GM19023 (cell line): ENCODE measurements at regions not wholly inside any gene's neighbourhood (a gene's known extent, or its start where the extent isn't known, plus 50 kb on each side); places are given as distances from the start of the nearest gene placed in this dataset.

Experiments used
- ATAC-seq: cut with Tn5 transposase; IDR thresholded peaks from one replicate; pipeline ENCODE4 v1.9.1; 2021; ENCODE audit warnings: mild to moderate bottlenecking, moderate library complexity; ENCODE audit not compliant: unreplicated experiment

- ATAC-seq = no peak
Observed at GRCh38 chr19:20250627-20251026, 83.6 kb downstream of the ZNF486 start.

DNA sequence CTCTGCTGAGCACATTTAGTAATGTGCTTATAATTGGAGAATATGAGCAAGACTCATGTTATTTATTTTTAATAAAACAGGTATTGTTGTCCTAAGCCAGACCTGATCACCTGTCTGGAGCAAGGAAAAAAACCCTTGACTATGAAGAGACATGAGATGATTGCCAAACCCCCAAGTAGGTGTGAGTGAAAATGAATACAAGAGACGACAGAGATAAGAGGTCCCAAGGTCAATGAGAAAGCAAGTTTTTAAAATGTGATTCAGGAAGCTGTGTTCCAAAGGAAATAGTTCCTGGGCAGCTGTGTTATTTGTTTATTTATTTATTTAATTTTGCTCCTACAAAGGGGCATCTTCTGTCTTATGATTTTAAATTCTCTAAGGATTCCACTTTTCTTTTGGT is 83.1 kb downstream of the ZNF486 start:
- ATAC-seq = no peak
